HG03045 (cell line): ENCODE measurements at regions not wholly inside any gene's neighbourhood (a gene's known extent, or its start where the extent isn't known, plus 50 kb on each side); places are given as distances from the start of the nearest gene placed in this dataset.

Source experiments
- ATAC-seq: cut with Tn5 transposase; IDR thresholded peaks from one replicate; pipeline ENCODE4 v1.9.1; 2021; ENCODE audit warnings: mild to moderate bottlenecking, moderate library complexity; ENCODE audit not compliant: unreplicated experiment

GRCh38 chr2:186274936-186275575 lies 211.0 kb upstream of the ZC3H15 start:
- no peak for ATAC-seq

DNA sequence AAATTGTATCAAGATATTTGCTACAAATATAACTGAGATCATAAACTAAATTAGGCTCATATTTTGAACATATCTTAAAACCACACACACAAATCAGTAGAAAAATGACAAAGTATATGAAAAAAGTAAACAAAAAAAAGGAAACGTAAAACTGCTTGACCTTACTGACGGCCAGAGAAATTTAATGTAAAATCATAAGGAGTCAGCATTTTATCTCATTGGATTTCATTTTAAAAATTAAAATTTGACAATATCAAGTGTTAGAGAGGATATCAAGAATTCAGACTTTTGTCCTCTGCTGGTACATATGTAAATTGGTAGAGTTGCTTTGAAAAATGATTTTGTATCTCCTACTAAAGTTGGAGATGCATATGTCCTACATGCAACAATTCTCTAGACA lies 209.2 kb upstream of the ZC3H15 start:
- ATAC-seq = no peak

GRCh38 chr2:186281726-186282125 lies 204.3 kb upstream of the ZC3H15 start:
- ATAC-seq = no peak

DNA sequence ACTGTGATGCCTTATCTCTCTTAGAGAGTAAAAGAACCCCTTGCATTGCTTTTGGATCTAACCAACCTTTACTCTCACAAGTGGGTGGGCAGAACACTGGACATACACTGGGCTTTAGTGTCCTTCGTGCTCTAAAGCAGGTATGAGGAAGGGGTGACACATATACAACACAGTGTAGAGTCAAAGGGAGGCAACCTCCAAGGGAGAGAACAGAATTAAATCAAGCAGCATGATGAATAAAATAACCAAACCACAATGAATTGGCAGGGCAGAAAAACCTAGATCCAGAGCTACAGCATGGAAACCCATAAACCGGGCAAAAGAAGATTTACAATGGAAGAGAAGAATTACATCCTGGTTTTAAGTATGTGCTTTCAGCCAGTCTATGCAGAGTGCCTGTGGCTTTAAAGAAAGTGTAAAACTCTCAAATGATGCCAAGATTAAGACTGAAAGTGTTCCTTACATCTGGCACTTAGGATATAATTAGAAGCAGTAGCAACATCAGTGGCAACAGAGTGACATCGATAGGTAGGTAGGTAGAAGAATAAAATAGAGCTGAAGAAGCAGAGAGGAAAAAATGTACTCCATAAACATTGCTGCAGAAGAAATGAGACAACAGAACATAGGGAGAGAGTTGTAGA lies 191.7 kb upstream of the ZC3H15 start:
- ATAC-seq = no peak

DNA sequence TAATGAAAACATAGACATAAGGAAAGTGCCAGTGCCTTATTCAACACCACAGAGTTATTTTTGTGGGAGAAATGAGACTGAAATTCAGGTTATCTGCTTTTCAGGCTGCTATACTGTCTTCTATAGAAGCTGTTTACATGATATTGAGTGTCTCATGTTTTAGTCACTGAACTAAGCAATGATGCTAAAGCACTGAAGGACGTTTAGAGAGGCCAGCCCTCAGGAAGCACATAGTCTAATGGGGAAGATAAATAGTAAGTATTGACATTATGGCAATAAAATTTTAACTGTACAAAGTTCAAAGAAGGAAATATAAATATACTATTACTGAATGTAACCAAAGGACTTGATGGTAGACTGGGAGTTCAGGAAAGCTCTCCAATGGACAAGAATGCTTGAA lies 186.4 kb upstream of the ZC3H15 start:
- ATAC-seq = no peak

DNA sequence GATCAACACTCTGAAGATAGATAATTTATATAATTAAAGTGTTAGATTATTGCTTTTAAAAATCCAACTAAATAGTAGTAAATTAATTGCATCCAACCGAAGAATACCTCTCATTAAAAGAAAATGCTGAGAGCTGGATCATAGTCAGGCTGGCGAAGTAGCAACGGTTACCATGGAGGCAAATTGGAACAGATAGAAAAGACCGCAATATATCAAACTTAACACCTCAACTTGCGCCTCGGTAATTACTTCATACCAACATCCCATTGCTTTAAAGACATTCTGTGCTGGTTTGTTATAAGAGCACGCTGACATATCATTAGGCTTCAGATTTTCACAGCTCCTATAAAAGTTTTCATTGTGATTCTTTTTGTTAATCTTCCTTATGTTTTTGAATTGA lies 183.8 kb upstream of the ZC3H15 start:
- no peak for ATAC-seq

DNA sequence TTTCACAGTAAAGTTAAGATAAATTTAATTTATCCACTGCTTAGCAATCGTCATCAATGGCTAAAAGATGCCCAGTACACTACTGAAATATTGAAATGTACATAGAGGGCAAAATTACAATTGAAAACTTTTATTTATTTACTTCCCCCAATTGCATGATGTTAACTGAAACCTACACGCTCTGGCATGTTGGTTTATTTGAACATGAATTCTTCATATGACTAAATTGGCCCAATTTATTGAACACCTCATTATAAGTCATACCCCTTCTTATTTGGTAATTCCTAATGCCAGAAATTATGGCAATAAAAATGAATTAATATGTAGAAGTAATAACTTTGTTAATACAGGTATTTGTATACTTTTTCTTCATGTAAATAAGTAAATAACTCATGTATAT lies 183.0 kb upstream of the ZC3H15 start:
- ATAC-seq = no peak

DNA sequence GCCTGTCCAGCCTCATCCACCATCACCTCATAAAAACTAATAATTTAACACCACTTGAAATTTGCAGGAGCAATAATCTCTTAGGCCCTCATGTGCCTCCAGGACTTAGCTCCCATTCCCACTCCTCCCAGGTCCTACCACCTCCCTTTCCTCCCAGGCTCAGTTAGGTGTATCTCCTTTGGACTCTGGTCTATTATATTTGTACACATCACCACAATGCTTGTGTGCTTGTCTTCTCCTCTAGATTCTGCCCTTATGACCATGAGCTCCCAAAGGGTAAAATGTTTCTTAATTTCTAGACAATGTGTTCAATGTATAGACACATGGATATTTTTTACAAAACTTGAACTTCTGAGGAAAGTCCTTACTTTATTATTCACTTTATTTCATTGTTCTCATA lies 182.0 kb upstream of the ZC3H15 start:
- no peak for ATAC-seq

DNA sequence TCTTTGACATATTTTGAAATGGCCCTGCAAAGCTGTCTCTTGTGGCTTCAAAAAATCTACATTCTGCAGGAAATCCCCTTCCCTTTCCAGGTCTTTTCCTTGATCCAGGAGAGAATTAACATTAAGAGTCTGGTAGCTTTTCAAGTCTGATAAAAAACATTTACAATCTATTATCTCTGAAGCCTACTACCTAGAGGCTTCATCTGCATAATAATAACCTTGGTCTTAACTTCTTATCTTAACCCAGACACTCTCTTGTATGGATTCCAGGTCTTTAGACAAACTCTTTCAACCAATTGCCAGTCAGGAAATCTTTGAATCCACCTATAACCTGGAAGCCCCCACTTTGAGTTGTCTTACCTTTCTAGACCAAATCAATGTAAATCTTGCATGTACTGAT lies 179.3 kb upstream of the ZC3H15 start:
- ATAC-seq = no peak

DNA sequence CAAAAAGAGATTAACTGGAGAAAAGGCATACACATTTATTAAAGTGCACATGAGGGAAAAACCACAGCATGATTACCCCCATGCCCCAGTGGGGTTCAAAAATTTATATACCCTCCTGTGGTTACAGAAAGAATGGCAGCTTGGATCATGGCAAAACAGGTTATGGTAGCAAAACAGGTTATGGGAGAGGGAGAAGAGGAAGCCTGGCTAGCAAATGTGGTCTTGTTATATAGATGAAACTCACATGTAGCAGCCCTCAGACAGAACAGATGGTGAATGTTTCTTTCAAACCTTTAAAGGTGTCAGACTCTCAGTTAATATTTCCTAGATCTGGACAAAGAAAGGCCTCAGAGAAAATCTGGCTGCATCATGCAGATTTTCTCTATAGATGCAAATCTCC lies 178.2 kb upstream of the ZC3H15 start:
- ATAC-seq = no peak

- ATAC-seq = no peak
These were observed 177.7 kb upstream of the ZC3H15 start for GRCh38 chr2:186308347-186308746.

GRCh38 chr2:186309901-186310300 lies 176.2 kb upstream of the ZC3H15 start:
- no peak for ATAC-seq

- no peak for ATAC-seq
These were observed 167.0 kb upstream of the ZC3H15 start for GRCh38 chr2:186319105-186319504.

- ATAC-seq = no peak
These were observed 160.1 kb upstream of the ZC3H15 start for GRCh38 chr2:186325827-186326535.

- no peak for ATAC-seq
These were observed 158.7 kb upstream of the ZC3H15 start for GRCh38 chr2:186327251-186327868.

- ATAC-seq = no peak
These were observed 157.2 kb upstream of the ZC3H15 start for GRCh38 chr2:186328838-186329237.

- ATAC-seq = no peak
These were observed 156.0 kb upstream of the ZC3H15 start for GRCh38 chr2:186330050-186330449.

GRCh38 chr2:186339716-186340115 lies 146.3 kb upstream of the ZC3H15 start:
- no peak for ATAC-seq

DNA sequence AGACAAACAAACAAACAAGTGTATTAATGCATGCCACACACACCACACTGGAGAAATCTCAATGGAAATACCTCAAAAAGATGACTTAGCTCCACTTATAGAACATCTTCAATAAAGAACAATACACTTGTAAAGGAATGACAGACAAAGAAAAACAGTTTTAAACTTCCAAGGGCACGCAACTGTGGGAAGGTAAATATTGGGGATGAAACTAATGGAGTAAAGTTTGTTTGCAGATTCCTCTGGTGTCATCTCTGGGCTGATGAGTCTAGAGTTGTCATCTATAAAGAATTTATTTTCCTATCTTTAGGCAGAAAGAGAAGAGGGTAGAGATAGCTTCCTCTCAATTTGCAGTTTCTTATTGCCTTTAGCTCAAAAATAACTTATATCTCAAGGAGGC lies 144.0 kb upstream of the ZC3H15 start:
- ATAC-seq = no peak

DNA sequence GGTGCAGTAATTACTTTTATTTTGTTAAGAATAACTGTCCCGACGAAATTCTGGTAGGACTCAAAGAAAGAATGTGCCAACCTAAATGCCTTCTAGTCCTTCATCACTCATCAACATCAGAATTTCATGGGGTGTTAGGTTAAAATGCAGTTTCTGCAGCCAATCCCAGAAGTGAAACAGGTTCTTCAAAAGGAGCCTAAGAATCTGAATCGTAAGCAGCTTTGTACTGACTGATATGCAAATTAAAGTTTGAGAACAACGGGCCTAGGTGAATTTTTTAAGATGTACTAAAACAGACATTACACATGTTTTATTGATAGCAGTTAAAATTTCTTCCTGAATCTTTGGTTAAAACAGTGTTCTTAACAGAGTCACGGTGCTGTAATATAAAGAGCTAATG lies 140.3 kb upstream of the ZC3H15 start:
- ATAC-seq = no peak

GRCh38 chr2:186346216-186346615 lies 139.8 kb upstream of the ZC3H15 start:
- ATAC-seq = no peak

- ATAC-seq = no peak
These were observed 138.6 kb upstream of the ZC3H15 start for GRCh38 chr2:186347472-186347871.
